HEK293 (cell line): ENCODE measurements at regions not wholly inside any gene's neighbourhood (a gene's known extent, or its start where the extent isn't known, plus 50 kb on each side); places are given as distances from the start of the nearest gene placed in this dataset.
A peak's percentile ranks its signal among the peaks of the same experiment; 100 is the strongest.

Experiments
- GLI2 ChIP-seq: fragments of 450-650 bp; formaldehyde crosslinking; IDR thresholded peaks from 2 replicates; pipeline ENCODE4; 2017; ENCODE audit warnings: missing biosample characterization, missing genetic modification characterization, low read depth, borderline replicate concordance
- GLI4 ChIP-seq: fragments of 450-650 bp; formaldehyde crosslinking; IDR thresholded peaks from 2 replicates; pipeline ENCODE4 v1.5.1; 2016; ENCODE audit warnings: missing biosample characterization, missing genetic modification characterization
- KLF9 ChIP-seq: fragments of 450-650 bp; formaldehyde crosslinking; IDR thresholded peaks from 2 replicates; pipeline ENCODE4 v1.5.1; 2016; ENCODE audit warnings: missing biosample characterization, missing genetic modification characterization, low read depth
- MEIS1 ChIP-seq: sonication (generic); formaldehyde crosslinking; IDR thresholded peaks from 2 replicates; pipeline ENCODE4 v1.8.1; 2022; ENCODE audit warnings: missing genetic modification reagents, mild to moderate bottlenecking, borderline replicate concordance
- ZBTB8A ChIP-seq: fragments of 450-650 bp; formaldehyde crosslinking; IDR thresholded peaks from 2 replicates; pipeline ENCODE4 v1.5.1; 2016; ENCODE audit warnings: missing biosample characterization, missing genetic modification characterization
- ZNF155 ChIP-seq: fragments of 450-650 bp; formaldehyde crosslinking; IDR thresholded peaks from 2 replicates; pipeline ENCODE4 v1.5.1; 2016; ENCODE audit warnings: missing biosample characterization, missing genetic modification characterization
- ZNF202 ChIP-seq: fragments of 450-650 bp; formaldehyde crosslinking; IDR thresholded peaks from 2 replicates; pipeline ENCODE4 v1.5.1; 2016; ENCODE audit warnings: missing biosample characterization, missing genetic modification characterization, borderline replicate concordance
- ZNF211 ChIP-seq: fragments of 450-650 bp; formaldehyde crosslinking; IDR thresholded peaks from 2 replicates; pipeline ENCODE4 v1.5.1; 2016; ENCODE audit warnings: low read depth, missing biosample characterization, missing genetic modification characterization
- ZNF335 ChIP-seq: fragments of 450-650 bp; formaldehyde crosslinking; conservative IDR thresholded peaks from 2 replicates; pipeline ENCODE4 v1.5.1; 2016; ENCODE audit warnings: missing biosample characterization, missing genetic modification characterization
- ZNF394 ChIP-seq: fragments of 450-650 bp; formaldehyde crosslinking; IDR thresholded peaks from 2 replicates; pipeline ENCODE4 v1.5.1; 2016; ENCODE audit warnings: missing biosample characterization, missing genetic modification characterization, mild to moderate bottlenecking, moderate library complexity, borderline replicate concordance
- ZNF423 ChIP-seq: fragments of 450-650 bp; formaldehyde crosslinking; IDR thresholded peaks from 2 replicates; pipeline ENCODE4 v1.5.1; 2016; ENCODE audit warnings: missing biosample characterization, missing genetic modification characterization
- ZNF426 ChIP-seq: fragments of 450-650 bp; formaldehyde crosslinking; IDR thresholded peaks from 2 replicates; pipeline ENCODE4 v1.5.1; 2017; ENCODE audit warnings: missing biosample characterization, missing genetic modification characterization, mild to moderate bottlenecking, inconsistent platforms, moderate library complexity
- ZNF501 ChIP-seq: fragments of 450-650 bp; formaldehyde crosslinking; IDR thresholded peaks from 2 replicates; pipeline ENCODE4 v1.5.1; 2016; ENCODE audit warnings: missing biosample characterization, missing genetic modification characterization
- ZNF549 ChIP-seq: fragments of 450-650 bp; IDR thresholded peaks from 2 replicates; pipeline ENCODE4 v1.5.1; 2018; ENCODE audit warnings: missing biosample characterization, missing genetic modification characterization, mild to moderate bottlenecking, inconsistent platforms, moderate library complexity
- ZNF623 ChIP-seq: fragments of 450-650 bp; formaldehyde crosslinking; IDR thresholded peaks from 2 replicates; pipeline ENCODE4 v1.5.1; 2016; ENCODE audit warnings: missing biosample characterization, missing genetic modification characterization
- ZNF626 ChIP-seq: fragments of 450-650 bp; sonication (Bioruptor Pico); formaldehyde crosslinking; IDR thresholded peaks from 2 replicates; pipeline ENCODE4 v1.5.1; 2018; ENCODE audit warnings: missing biosample characterization, missing genetic modification characterization, inconsistent platforms
- ZNF654 ChIP-seq: fragments of 450-650 bp; formaldehyde crosslinking; IDR thresholded peaks from 2 replicates; pipeline ENCODE4 v1.5.1; 2016; ENCODE audit warnings: low read depth, missing biosample characterization, missing genetic modification characterization
- ZNF843 ChIP-seq: fragments of 450-650 bp; formaldehyde crosslinking; IDR thresholded peaks from 2 replicates; pipeline ENCODE4 v1.5.1; 2016; ENCODE audit warnings: missing biosample characterization, missing genetic modification characterization
- TF ChIP-seq, protein P1 (sequence below): fragments of 450-650 bp; formaldehyde crosslinking; IDR thresholded peaks from 2 replicates; pipeline ENCODE4 v1.5.1; 2016; ENCODE audit warnings: missing biosample characterization, missing genetic modification characterization
- TF ChIP-seq, protein P2 (sequence below): fragments of 450-650 bp; formaldehyde crosslinking; IDR thresholded peaks from 2 replicates; pipeline ENCODE4 v1.5.1; 2017; ENCODE audit warnings: missing biosample characterization, missing genetic modification characterization
- TF ChIP-seq, protein P3 (sequence below): fragments of 450-650 bp; formaldehyde crosslinking; IDR thresholded peaks from 2 replicates; pipeline ENCODE4 v1.5.1; 2016; ENCODE audit warnings: missing biosample characterization, missing genetic modification characterization
- TF ChIP-seq, protein P4 (sequence below): fragments of 450-650 bp; formaldehyde crosslinking; IDR thresholded peaks from 2 replicates; pipeline ENCODE4 v1.5.1; 2017; ENCODE audit warnings: missing biosample characterization, missing genetic modification characterization
- TF ChIP-seq, protein P5 (sequence below): fragments of 450-650 bp; formaldehyde crosslinking; IDR thresholded peaks from 2 replicates; pipeline ENCODE4 v1.5.1; 2016; ENCODE audit warnings: missing biosample characterization, missing genetic modification characterization
- TF ChIP-seq, protein P6 (sequence below): fragments of 450-650 bp; formaldehyde crosslinking; IDR thresholded peaks from 2 replicates; pipeline ENCODE4 v1.5.1; 2016; ENCODE audit warnings: missing biosample characterization, missing genetic modification characterization
- TF ChIP-seq, protein P7 (sequence below): fragments of 450-650 bp; IDR thresholded peaks from 2 replicates; pipeline ENCODE4 v1.5.1; 2018; ENCODE audit warnings: missing biosample characterization, missing genetic modification characterization
- TF ChIP-seq, protein P8 (sequence below): fragments of 450-650 bp; formaldehyde crosslinking; IDR thresholded peaks from 2 replicates; pipeline ENCODE4 v1.5.1; 2016; ENCODE audit warnings: missing biosample characterization, missing genetic modification characterization

DNA sequence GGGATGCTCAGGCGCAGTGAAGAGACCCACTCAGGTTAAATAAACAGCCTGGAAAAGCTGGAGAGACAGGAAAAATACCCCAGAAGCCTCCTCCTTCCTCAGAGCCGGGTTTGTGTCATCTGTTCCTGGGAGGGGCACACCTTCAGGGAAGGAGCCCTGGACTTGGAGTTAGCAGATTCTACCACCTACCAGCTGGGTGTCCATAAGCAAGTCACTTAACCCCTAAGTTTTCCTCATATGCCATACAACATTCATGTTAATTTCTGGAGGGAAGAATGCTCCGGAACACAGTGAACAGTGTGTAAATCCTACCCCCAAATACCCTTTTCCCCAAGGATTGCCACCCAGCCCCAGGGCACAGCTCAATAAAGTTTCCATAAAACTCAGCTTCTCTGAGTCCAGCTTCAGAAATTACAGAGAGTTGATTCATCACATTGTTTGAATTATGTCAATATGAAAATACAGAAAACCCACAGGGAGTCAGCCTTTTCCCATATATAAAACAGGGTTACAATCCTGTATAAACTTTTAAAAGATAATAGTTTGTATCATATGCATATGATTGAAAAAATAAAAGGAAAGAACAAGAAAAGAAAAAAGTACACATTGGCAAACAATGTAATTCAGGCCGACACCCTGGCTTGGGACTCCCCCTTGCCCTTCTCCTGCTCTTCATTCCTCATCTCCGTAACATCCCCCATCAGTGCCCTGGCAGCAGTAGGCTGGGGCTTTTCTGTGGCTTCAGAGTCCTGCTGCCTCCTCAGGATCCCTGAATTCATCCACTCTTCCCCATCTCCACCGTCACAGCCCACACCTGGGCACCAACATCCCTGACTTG is 291.8 kb upstream of the USP24 start (continued):
- TF ChIP-seq, protein P1, sequence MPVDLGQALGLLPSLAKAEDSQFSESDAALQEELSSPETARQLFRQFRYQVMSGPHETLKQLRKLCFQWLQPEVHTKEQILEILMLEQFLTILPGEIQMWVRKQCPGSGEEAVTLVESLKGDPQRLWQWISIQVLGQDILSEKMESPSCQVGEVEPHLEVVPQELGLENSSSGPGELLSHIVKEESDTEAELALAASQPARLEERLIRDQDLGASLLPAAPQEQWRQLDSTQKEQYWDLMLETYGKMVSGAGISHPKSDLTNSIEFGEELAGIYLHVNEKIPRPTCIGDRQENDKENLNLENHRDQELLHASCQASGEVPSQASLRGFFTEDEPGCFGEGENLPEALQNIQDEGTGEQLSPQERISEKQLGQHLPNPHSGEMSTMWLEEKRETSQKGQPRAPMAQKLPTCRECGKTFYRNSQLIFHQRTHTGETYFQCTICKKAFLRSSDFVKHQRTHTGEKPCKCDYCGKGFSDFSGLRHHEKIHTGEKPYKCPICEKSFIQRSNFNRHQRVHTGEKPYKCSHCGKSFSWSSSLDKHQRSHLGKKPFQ, result no peak
- TF ChIP-seq, protein P2, sequence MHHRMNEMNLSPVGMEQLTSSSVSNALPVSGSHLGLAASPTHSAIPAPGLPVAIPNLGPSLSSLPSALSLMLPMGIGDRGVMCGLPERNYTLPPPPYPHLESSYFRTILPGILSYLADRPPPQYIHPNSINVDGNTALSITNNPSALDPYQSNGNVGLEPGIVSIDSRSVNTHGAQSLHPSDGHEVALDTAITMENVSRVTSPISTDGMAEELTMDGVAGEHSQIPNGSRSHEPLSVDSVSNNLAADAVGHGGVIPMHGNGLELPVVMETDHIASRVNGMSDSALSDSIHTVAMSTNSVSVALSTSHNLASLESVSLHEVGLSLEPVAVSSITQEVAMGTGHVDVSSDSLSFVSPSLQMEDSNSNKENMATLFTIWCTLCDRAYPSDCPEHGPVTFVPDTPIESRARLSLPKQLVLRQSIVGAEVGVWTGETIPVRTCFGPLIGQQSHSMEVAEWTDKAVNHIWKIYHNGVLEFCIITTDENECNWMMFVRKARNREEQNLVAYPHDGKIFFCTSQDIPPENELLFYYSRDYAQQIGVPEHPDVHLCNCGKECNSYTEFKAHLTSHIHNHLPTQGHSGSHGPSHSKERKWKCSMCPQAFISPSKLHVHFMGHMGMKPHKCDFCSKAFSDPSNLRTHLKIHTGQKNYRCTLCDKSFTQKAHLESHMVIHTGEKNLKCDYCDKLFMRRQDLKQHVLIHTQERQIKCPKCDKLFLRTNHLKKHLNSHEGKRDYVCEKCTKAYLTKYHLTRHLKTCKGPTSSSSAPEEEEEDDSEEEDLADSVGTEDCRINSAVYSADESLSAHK, result peak; percentile 13; the same call in 1 of the 2 replicates
- TF ChIP-seq ZNF423 (tag by site-specific recombination) (0 out of 2 replicates have a peak, but pooled peaks have one; percentile 33), ZNF626 (no peak), ZNF549 (tag by site-specific recombination) (no peak), ZNF426 (tag by site-specific recombination) (no peak), ZNF202 (tag by site-specific recombination) (no peak), ZNF501 (tag by site-specific recombination) (no peak), ZNF654 (tag by site-specific recombination) (no peak), GLI2 (tag by site-specific recombination) (no peak), GLI4 (tag by site-specific recombination) (no peak), ZNF211 (no peak), ZBTB8A (tag by site-specific recombination) (no peak), ZNF335 (tag by site-specific recombination) (no peak), ZNF155 (tag by site-specific recombination) (no peak), ZNF843 (tag by site-specific recombination) (0 out of 2 replicates have a peak, but pooled peaks have one; percentile 16), ZNF394 (tag by site-specific recombination) (no peak), MEIS1 (CRISPR knock-in tag) (no peak), KLF9 (no peak), ZNF623 (tag by site-specific recombination) (no peak)
- TF ChIP-seq, protein P3, sequence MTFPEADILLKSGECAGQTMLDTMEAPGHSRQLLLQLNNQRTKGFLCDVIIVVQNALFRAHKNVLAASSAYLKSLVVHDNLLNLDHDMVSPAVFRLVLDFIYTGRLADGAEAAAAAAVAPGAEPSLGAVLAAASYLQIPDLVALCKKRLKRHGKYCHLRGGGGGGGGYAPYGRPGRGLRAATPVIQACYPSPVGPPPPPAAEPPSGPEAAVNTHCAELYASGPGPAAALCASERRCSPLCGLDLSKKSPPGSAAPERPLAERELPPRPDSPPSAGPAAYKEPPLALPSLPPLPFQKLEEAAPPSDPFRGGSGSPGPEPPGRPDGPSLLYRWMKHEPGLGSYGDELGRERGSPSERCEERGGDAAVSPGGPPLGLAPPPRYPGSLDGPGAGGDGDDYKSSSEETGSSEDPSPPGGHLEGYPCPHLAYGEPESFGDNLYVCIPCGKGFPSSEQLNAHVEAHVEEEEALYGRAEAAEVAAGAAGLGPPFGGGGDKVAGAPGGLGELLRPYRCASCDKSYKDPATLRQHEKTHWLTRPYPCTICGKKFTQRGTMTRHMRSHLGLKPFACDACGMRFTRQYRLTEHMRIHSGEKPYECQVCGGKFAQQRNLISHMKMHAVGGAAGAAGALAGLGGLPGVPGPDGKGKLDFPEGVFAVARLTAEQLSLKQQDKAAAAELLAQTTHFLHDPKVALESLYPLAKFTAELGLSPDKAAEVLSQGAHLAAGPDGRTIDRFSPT (tag by site-specific recombination), result no peak
- TF ChIP-seq, protein P4, sequence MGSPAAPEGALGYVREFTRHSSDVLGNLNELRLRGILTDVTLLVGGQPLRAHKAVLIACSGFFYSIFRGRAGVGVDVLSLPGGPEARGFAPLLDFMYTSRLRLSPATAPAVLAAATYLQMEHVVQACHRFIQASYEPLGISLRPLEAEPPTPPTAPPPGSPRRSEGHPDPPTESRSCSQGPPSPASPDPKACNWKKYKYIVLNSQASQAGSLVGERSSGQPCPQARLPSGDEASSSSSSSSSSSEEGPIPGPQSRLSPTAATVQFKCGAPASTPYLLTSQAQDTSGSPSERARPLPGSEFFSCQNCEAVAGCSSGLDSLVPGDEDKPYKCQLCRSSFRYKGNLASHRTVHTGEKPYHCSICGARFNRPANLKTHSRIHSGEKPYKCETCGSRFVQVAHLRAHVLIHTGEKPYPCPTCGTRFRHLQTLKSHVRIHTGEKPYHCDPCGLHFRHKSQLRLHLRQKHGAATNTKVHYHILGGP (tag by site-specific recombination), result no peak
- TF ChIP-seq, protein P5, sequence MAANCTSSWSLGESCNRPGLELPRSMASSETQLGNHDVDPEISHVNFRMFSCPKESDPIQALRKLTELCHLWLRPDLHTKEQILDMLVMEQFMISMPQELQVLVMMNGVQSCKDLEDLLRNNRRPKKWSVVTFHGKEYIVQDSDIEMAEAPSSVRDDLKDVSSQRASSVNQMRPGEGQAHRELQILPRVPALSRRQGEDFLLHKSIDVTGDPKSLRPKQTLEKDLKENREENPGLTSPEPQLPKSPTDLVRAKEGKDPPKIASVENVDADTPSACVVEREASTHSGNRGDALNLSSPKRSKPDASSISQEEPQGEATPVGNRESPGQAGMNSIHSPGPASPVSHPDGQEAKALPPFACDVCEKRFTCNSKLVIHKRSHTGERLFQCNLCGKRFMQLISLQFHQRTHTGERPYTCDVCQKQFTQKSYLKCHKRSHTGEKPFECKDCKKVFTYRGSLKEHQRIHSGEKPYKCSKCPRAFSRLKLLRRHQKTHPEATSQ, result no peak
- TF ChIP-seq, protein P6, sequence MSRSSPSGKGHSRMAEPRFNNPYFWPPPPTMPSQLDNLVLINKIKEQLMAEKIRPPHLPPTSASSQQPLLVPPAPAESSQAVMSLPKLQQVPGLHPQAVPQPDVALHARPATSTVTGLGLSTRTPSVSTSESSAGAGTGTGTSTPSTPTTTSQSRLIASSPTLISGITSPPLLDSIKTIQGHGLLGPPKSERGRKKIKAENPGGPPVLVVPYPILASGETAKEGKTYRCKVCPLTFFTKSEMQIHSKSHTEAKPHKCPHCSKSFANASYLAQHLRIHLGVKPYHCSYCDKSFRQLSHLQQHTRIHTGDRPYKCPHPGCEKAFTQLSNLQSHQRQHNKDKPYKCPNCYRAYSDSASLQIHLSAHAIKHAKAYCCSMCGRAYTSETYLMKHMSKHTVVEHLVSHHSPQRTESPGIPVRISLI, result no peak
- TF ChIP-seq, protein P7, sequence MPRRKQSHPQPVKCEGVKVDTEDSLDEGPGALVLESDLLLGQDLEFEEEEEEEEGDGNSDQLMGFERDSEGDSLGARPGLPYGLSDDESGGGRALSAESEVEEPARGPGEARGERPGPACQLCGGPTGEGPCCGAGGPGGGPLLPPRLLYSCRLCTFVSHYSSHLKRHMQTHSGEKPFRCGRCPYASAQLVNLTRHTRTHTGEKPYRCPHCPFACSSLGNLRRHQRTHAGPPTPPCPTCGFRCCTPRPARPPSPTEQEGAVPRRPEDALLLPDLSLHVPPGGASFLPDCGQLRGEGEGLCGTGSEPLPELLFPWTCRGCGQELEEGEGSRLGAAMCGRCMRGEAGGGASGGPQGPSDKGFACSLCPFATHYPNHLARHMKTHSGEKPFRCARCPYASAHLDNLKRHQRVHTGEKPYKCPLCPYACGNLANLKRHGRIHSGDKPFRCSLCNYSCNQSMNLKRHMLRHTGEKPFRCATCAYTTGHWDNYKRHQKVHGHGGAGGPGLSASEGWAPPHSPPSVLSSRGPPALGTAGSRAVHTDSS, result no peak
- TF ChIP-seq, protein P8, sequence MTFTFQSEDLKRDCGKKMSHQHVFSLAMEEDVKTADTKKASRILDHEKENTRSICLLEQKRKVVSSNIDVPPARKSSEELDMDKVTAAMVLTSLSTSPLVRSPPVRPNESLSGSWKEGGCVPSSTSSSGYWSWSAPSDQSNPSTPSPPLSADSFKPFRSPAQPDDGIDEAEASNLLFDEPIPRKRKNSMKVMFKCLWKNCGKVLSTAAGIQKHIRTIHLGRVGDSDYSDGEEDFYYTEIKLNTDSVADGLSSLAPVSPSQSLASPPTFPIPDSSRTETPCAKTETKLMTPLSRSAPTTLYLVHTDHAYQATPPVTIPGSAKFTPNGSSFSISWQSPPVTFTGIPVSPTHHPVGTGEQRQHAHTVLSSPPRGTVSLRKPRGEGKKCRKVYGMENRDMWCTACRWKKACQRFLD (tag by site-specific recombination), result no peak
